ENCODE measurements at regions not wholly inside any gene's neighbourhood (a gene's known extent, or its start where the extent isn't known, plus 50 kb on each side); places are given as distances from the start of the nearest gene placed in this dataset.

GRCh38 chr10:46234431-46235060 is 52.3 kb upstream of the ANTXRL start:
- Mint-ChIP-seq H3K27me3 (ENCODE audit: insufficient read depth) (no peaks in the 10 kb centered on the region), H3K36me3 (ENCODE audit: low read depth) (peaks cover 16% of the 10 kb centered on the region), H3K4me3 (no peak overlapping the region), H3K9me3 (peaks cover 4% of the 10 kb centered on the region), H3K4me1 (ENCODE audit: low read depth) (peaks cover 2% of the 10 kb centered on the region), H3K27ac (no peak overlapping the region)
- DNase-seq (ENCODE audit: low spot score): no peak
- intact Hi-C loops (cut with micrococcal nuclease): no loop called here

- H3K9me3 Mint-ChIP-seq: no peaks in the 10 kb centered on the region
- no peak overlapping the region for H3K4me3 Mint-ChIP-seq
- H3K27me3 Mint-ChIP-seq (ENCODE audit: insufficient read depth): no peaks in the 10 kb centered on the region
- intact Hi-C loops (cut with micrococcal nuclease): no loop called here
- no peak for DNase-seq (ENCODE audit: low spot score)
- peaks cover 9% of the 10 kb centered on the region for H3K4me1 Mint-ChIP-seq (ENCODE audit: low read depth)
- peaks cover 16% of the 10 kb centered on the region for H3K36me3 Mint-ChIP-seq (ENCODE audit: low read depth)
- H3K27ac Mint-ChIP-seq: no peak overlapping the region
Observed at GRCh38 chr10:46235705-46236545, 50.9 kb upstream of the ANTXRL start.

DNA sequence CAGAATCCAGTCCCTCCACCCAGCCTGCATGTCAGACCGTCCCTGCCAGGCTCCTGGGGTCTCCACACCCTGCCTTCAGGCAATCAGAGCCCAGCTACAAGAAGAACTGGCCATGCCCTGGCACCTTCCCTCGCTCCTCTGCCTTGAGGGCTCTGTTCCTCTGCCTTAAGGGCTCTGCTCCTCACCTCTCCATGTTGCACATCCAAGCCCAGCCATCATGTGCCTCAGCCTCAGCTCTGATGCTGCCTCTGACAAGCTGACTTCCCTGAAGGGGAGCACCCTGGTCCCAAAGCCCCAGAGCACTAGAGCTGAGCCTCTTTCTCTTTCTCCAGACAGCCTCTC is 50.3 kb upstream of the ANTXRL start:
- Mint-ChIP-seq H3K27ac (no peak overlapping the region), H3K36me3 (ENCODE audit: low read depth) (peaks cover 21% of the 10 kb centered on the region), H3K9me3 (peaks cover 5% of the 10 kb centered on the region), H3K4me3 (no peak overlapping the region), H3K4me1 (ENCODE audit: low read depth) (peaks cover 14% of the 10 kb centered on the region), H3K27me3 (ENCODE audit: insufficient read depth) (no peaks in the 10 kb centered on the region)
- no peak for DNase-seq (ENCODE audit: low spot score)
- intact Hi-C loops (cut with micrococcal nuclease): no loop called here

- intact Hi-C loops (cut with micrococcal nuclease): no loop called here
- Mint-ChIP-seq H3K27ac (no peak overlapping the region), H3K4me1 (ENCODE audit: low read depth) (peaks cover 14% of the 10 kb centered on the region), H3K27me3 (ENCODE audit: insufficient read depth) (no peaks in the 10 kb centered on the region), H3K4me3 (no peak overlapping the region), H3K36me3 (ENCODE audit: low read depth) (peaks cover 26% of the 10 kb centered on the region), H3K9me3 (peaks cover 10% of the 10 kb centered on the region)
- DNase-seq (ENCODE audit: low spot score): no peak
Observed at GRCh38 chr10:46236941-46237681, 49.7 kb upstream of the ANTXRL start.

Data from activated T-helper 1 cell treated with anti-CD3 and anti-CD28 coated beads, Interleukin-12 subunit alpha, Interleukin-12 subunit beta, Interleukin-2, Interleukin-4 antibody, amounts not matched to agents 30 ng/mL and 10 ng/mL and 1 ng/mL, durations not matched to agents 14 hours and 24 hours and 36 hours (primary cell).